WTC11 (cell line): ENCODE measurements at regions not wholly inside any gene's neighbourhood (a gene's known extent, or its start where the extent isn't known, plus 50 kb on each side); places are given as distances from the start of the nearest gene placed in this dataset.
"Not testable (repeated sequence)": the region's sequence is repeated elsewhere in the genome, so short reads cannot be mapped to it uniquely, and the experiment has no call there.

Experiments used
- ATAC-seq: fragments of 200-7000 bp; cut with Tn5 transposase; 2 replicates; pipeline ENCODE4 v1.10.0; 2021; ENCODE audit warnings: mild to moderate bottlenecking, moderate library complexity
- CTCF ChIA-PET: fragments of 300-600 bp; sonication (Branson Sonifier 250); formaldehyde crosslinking; loops from one replicate; lab custom pipeline; 2021; ENCODE audit warnings: antibody characterized with exemption; lab: Charles Lee
- POLR2A ChIA-PET: fragments of 350-600 bp; sonication (Branson Sonifier 250); formaldehyde crosslinking; loops from one replicate; lab custom pipeline; 2021; ENCODE audit warnings: antibody characterized with exemption; lab: Charles Lee
- DNase-seq: peaks from one replicate; pipeline ENCODE4 v3.0.0; 2021; ENCODE audit warnings: low spot score
- H3K27ac Mint-ChIP-seq: 2 replicates; pipeline ENCODE4 v1.8.0; 2021; ENCODE audit warnings: mixed read lengths
- H3K27me3 Mint-ChIP-seq: 2 replicates; pipeline ENCODE4 v1.8.0; 2021; ENCODE audit warnings: low read depth, mild to moderate bottlenecking, moderate library complexity, mixed read lengths
- H3K36me3 Mint-ChIP-seq: 2 replicates; pipeline ENCODE4 v1.8.0; 2021; ENCODE audit warnings: mixed read lengths
- H3K4me1 Mint-ChIP-seq: 2 replicates; pipeline ENCODE4 v1.8.0; 2022; ENCODE audit warnings: mixed read lengths
- H3K4me3 Mint-ChIP-seq: 2 replicates; pipeline ENCODE4 v1.8.0; 2021; ENCODE audit warnings: mild to moderate bottlenecking, moderate library complexity, mixed read lengths
- H3K9me3 Mint-ChIP-seq: 2 replicates; pipeline ENCODE4 v1.8.0; 2021; ENCODE audit warnings: mixed read lengths
- AFF4 ChIP-seq: sonication (generic); formaldehyde crosslinking; IDR thresholded peaks from 2 replicates; pipeline ENCODE4 v1.8.1; 2023; ENCODE audit warnings: mild to moderate bottlenecking, missing genetic modification reagents, borderline replicate concordance
- CREM ChIP-seq: sonication (generic); formaldehyde crosslinking; IDR thresholded peaks from 2 replicates; pipeline ENCODE4 v1.8.1; 2022; ENCODE audit warnings: mild to moderate bottlenecking, missing genetic modification reagents, moderate library complexity
- CTCF ChIP-seq: fragments of 200-600 bp; IDR thresholded peaks from 2 replicates; pipeline ENCODE4 v1.8.0; 2022; ENCODE audit warnings: antibody characterized with exemption
- GABPB1 ChIP-seq: sonication (generic); formaldehyde crosslinking; IDR thresholded peaks from 2 replicates; pipeline ENCODE4 v1.8.1; 2023; ENCODE audit warnings: mild to moderate bottlenecking, missing genetic modification reagents
- GRHL2 ChIP-seq: fragments of 250-450 bp; sonication (Bioruptor Pico); IDR thresholded peaks from 2 replicates; pipeline ENCODE4 v1.8.0; 2022; ENCODE audit warnings: mild to moderate bottlenecking, moderate library complexity; ENCODE audit not compliant: insufficient replicate concordance, severe bottlenecking
- JAZF1 ChIP-seq: fragments of 250-450 bp; sonication (Bioruptor Pico); IDR thresholded peaks from 2 replicates; pipeline ENCODE4 v1.9.0; 2021; ENCODE audit warnings: moderate library complexity, mild to moderate bottlenecking, inconsistent platforms
- NFE2L1 ChIP-seq: sonication (generic); formaldehyde crosslinking; IDR thresholded peaks from 2 replicates; pipeline ENCODE4 v1.8.1; 2023; ENCODE audit warnings: missing genetic modification reagents
- NR3C1 ChIP-seq: sonication (generic); formaldehyde crosslinking; conservative IDR thresholded peaks from 2 replicates; pipeline ENCODE4 v1.8.1; 2023; ENCODE audit warnings: low read depth, mild to moderate bottlenecking, missing genetic modification reagents
- PREB ChIP-seq: sonication (generic); formaldehyde crosslinking; IDR thresholded peaks from 2 replicates; pipeline ENCODE4 v1.8.1; 2022; ENCODE audit warnings: mild to moderate bottlenecking, missing genetic modification reagents, moderate library complexity, borderline replicate concordance
- RORB ChIP-seq: fragments of 250-450 bp; sonication (Bioruptor Pico); IDR thresholded peaks from 2 replicates; pipeline ENCODE4 v1.9.0; 2021; ENCODE audit warnings: mild to moderate bottlenecking
- TP53 ChIP-seq: sonication (generic); formaldehyde crosslinking; IDR thresholded peaks from 2 replicates; pipeline ENCODE4 v1.8.1; 2023; ENCODE audit warnings: mild to moderate bottlenecking, missing genetic modification reagents
- USF1 ChIP-seq: sonication (generic); formaldehyde crosslinking; IDR thresholded peaks from 2 replicates; pipeline ENCODE4 v1.8.0; 2022; ENCODE audit warnings: mild to moderate bottlenecking, missing genetic modification reagents
- ZNF121 ChIP-seq: sonication (generic); formaldehyde crosslinking; IDR thresholded peaks from 2 replicates; pipeline ENCODE4 v1.8.0; 2023; ENCODE audit warnings: missing genetic modification reagents
- ZNF281 ChIP-seq: sonication (generic); formaldehyde crosslinking; IDR thresholded peaks from 2 replicates; pipeline ENCODE4 v1.8.0; 2023; ENCODE audit warnings: mild to moderate bottlenecking, missing genetic modification reagents

GRCh38 chr10:22097696-22098095, 94.2 kb upstream of the DNAJC1 start:
- DNase-seq (no peak), ATAC-seq (no peak)
- no peak for TF ChIP-seq PREB
- TF ChIP-seq TP53: no peak
- TF ChIP-seq GRHL2 (CRISPR knock-in tag): no peak
- no peak for TF ChIP-seq CTCF
- no peak for TF ChIP-seq CREM (CRISPR knock-in tag)
- TF ChIP-seq AFF4 (CRISPR knock-in tag): no peak
- TF ChIP-seq NR3C1 (CRISPR knock-in tag): no peak
- TF ChIP-seq GABPB1 (CRISPR knock-in tag): no peak
- no peak for TF ChIP-seq ZNF121 (CRISPR knock-in tag)
- TF ChIP-seq JAZF1 (CRISPR knock-in tag): no peak
- no peak for TF ChIP-seq ZNF281 (CRISPR knock-in tag)
- TF ChIP-seq NFE2L1 (CRISPR knock-in tag): no peak
- no peak for TF ChIP-seq USF1 (CRISPR knock-in tag)
- TF ChIP-seq RORB (CRISPR knock-in tag): no peak
- Mint-ChIP-seq H3K36me3 (no peaks in the 10 kb centered on the region), H3K27me3 (no peaks in the 10 kb centered on the region; the same call in 1 of the 2 replicates), H3K9me3 (peaks cover 16% of the 10 kb centered on the region), H3K27ac (no peak overlapping the region), H3K4me3 (no peak overlapping the region), H3K4me1 (no peaks in the 10 kb centered on the region)
- POLR2A ChIA-PET: no interaction called here
- CTCF ChIA-PET: no interaction called here

GRCh38 chr10:22091260-22091659, 87.7 kb upstream of the DNAJC1 start:
- H3K36me3 Mint-ChIP-seq, H3K27ac Mint-ChIP-seq, H3K4me3 Mint-ChIP-seq, POLR2A ChIA-PET, ATAC-seq, H3K9me3 Mint-ChIP-seq, DNase-seq, H3K27me3 Mint-ChIP-seq: not testable (repeated sequence)
- H3K4me1 Mint-ChIP-seq: peaks cover 16% of the 10 kb centered on the region
- CTCF ChIA-PET: interaction anchor here (1.3 kb wide), 1 partner anchor 14 kb away, joined by 3 read pairs; no protein-coding TSS in a partner anchor
